HEK293 (cell line): ENCODE measurements at regions not wholly inside any gene's neighbourhood (a gene's known extent, or its start where the extent isn't known, plus 50 kb on each side); places are given as distances from the start of the nearest gene placed in this dataset.

Experiments used
- CTCF ChIA-PET: fragments of 350-600 bp; formaldehyde crosslinking; extraction: SDS; loops from one replicate; lab custom pipeline; 2021; ENCODE audit warnings: antibody characterized with exemption; lab: Yijun Ruan, JAX
- POLR2A ChIA-PET: fragments of 300-600 bp; formaldehyde crosslinking; extraction: SDS; loops from one replicate; lab custom pipeline; 2020; ENCODE audit warnings: antibody characterized with exemption, inconsistent platforms; lab: Yijun Ruan, JAX
- H3K27ac ChIP-seq: fragments of 200-500 bp; sonication (Bioruptor generic); 2 replicates; pipeline ENCODE4 v1.5.1; 2014; ENCODE audit warnings: low read depth, low read length, control low read depth, inconsistent platforms; ENCODE audit errors: extremely low read depth
- H3K36me3 ChIP-seq, 2 experiments: fragments of 200-500 bp in 1 of 2; sonication (Bioruptor generic) in 1 of 2; 1 replicate in 1 of 2; 2 replicates in 1 of 2; pipeline ENCODE4 v1.5.1; 2014 to 2017; ENCODE audit warnings: inconsistent platforms in 2 of 2, low read length in 2 of 2; ENCODE audit not compliant: control insufficient read depth in 2 of 2, insufficient read depth in 1 of 2
- H3K4me1 ChIP-seq: fragments of 200-500 bp; sonication (Bioruptor generic); 2 replicates; pipeline ENCODE4 v1.5.1; 2014; ENCODE audit warnings: mild to moderate bottlenecking, low read length, inconsistent platforms; ENCODE audit not compliant: control insufficient read depth, insufficient read depth
- H3K4me3 ChIP-seq: 2 replicates; pipeline ENCODE4 v1.5.1; 2011; ENCODE audit warnings: low read depth, mild to moderate bottlenecking, control low read depth, low read length, moderate library complexity
- H3K9me3 ChIP-seq: fragments of 200-500 bp; sonication (Bioruptor generic); 2 replicates; pipeline ENCODE4 v1.5.1; 2014; ENCODE audit warnings: low read depth, low read length, inconsistent platforms; ENCODE audit not compliant: control insufficient read depth, insufficient read depth
- FEZF1 ChIP-seq: fragments of 450-650 bp; formaldehyde crosslinking; IDR thresholded peaks from 2 replicates; pipeline ENCODE4 v1.5.1; 2016; ENCODE audit warnings: missing biosample characterization, missing genetic modification characterization
- GFI1B ChIP-seq: fragments of 450-650 bp; formaldehyde crosslinking; IDR thresholded peaks from 2 replicates; pipeline ENCODE4 v1.5.1; 2016; ENCODE audit warnings: missing biosample characterization, missing genetic modification characterization
- GLI2 ChIP-seq: fragments of 450-650 bp; formaldehyde crosslinking; IDR thresholded peaks from 2 replicates; pipeline ENCODE4; 2017; ENCODE audit warnings: missing biosample characterization, missing genetic modification characterization, low read depth, borderline replicate concordance
- GLIS1 ChIP-seq: fragments of 450-650 bp; formaldehyde crosslinking; IDR thresholded peaks from 2 replicates; pipeline ENCODE4 v1.5.1; 2016; ENCODE audit warnings: missing biosample characterization, missing genetic modification characterization
- HOXC10 ChIP-seq: sonication (generic); formaldehyde crosslinking; IDR thresholded peaks from 2 replicates; pipeline ENCODE4 v1.8.1; 2023; ENCODE audit warnings: mild to moderate bottlenecking, missing genetic modification reagents
- KLF10 ChIP-seq: fragments of 450-650 bp; IDR thresholded peaks from 2 replicates; pipeline ENCODE4 v1.5.1; 2018; ENCODE audit warnings: missing biosample characterization, mild to moderate bottlenecking, missing genetic modification characterization
- OSR2 ChIP-seq: fragments of 450-650 bp; formaldehyde crosslinking; IDR thresholded peaks from 2 replicates; pipeline ENCODE4 v1.5.1; 2016; ENCODE audit warnings: missing biosample characterization, missing genetic modification characterization
- PRDM6 ChIP-seq: fragments of 450-650 bp; formaldehyde crosslinking; IDR thresholded peaks from 2 replicates; pipeline ENCODE4 v1.5.1; 2017; ENCODE audit warnings: missing biosample characterization, missing genetic modification characterization
- RBAK ChIP-seq: fragments of 450-650 bp; formaldehyde crosslinking; IDR thresholded peaks from 2 replicates; pipeline ENCODE4 v1.5.1; 2016; ENCODE audit warnings: missing biosample characterization, missing genetic modification characterization
- SALL2 ChIP-seq: fragments of 450-650 bp; formaldehyde crosslinking; IDR thresholded peaks from 2 replicates; pipeline ENCODE4 v1.5.0; 2017; ENCODE audit warnings: missing biosample characterization, mild to moderate bottlenecking, missing genetic modification characterization, borderline replicate concordance
- WT1 ChIP-seq: fragments of 450-650 bp; formaldehyde crosslinking; IDR thresholded peaks from 2 replicates; pipeline ENCODE4 v1.5.1; 2016; ENCODE audit warnings: missing biosample characterization, missing genetic modification characterization
- YY1 ChIP-seq: fragments of 450-650 bp; formaldehyde crosslinking; IDR thresholded peaks from 2 replicates; pipeline ENCODE4 v1.5.1; 2018; ENCODE audit warnings: missing biosample characterization, missing genetic modification characterization
- ZBTB21 ChIP-seq: fragments of 450-650 bp; formaldehyde crosslinking; IDR thresholded peaks from 2 replicates; pipeline ENCODE4 v1.5.1; 2017; ENCODE audit warnings: missing biosample characterization, missing genetic modification characterization
- ZNF121 ChIP-seq: fragments of 450-650 bp; formaldehyde crosslinking; IDR thresholded peaks from 2 replicates; pipeline ENCODE4 v1.5.1; 2016; ENCODE audit warnings: missing biosample characterization, missing genetic modification characterization
- ZNF133 ChIP-seq: fragments of 450-650 bp; formaldehyde crosslinking; IDR thresholded peaks from 2 replicates; pipeline ENCODE4 v1.5.1; 2016; ENCODE audit warnings: missing biosample characterization, missing genetic modification characterization
- ZNF174 ChIP-seq: fragments of 450-650 bp; formaldehyde crosslinking; IDR thresholded peaks from 2 replicates; pipeline ENCODE4 v1.5.0; 2017; ENCODE audit warnings: missing biosample characterization, mild to moderate bottlenecking, missing genetic modification characterization
- ZNF18 ChIP-seq: fragments of 450-650 bp; formaldehyde crosslinking; IDR thresholded peaks from 2 replicates; pipeline ENCODE4 v1.5.1; 2016; ENCODE audit warnings: missing biosample characterization, missing genetic modification characterization
- ZNF184 ChIP-seq: fragments of 450-650 bp; IDR thresholded peaks from 2 replicates; pipeline ENCODE4 v1.5.1; 2018; ENCODE audit warnings: missing biosample characterization, mild to moderate bottlenecking, missing genetic modification characterization
- ZNF19 ChIP-seq: fragments of 450-650 bp; formaldehyde crosslinking; IDR thresholded peaks from 2 replicates; pipeline ENCODE4; 2016; ENCODE audit warnings: missing biosample characterization, missing genetic modification characterization, low read depth
- ZNF2 ChIP-seq: fragments of 450-650 bp; formaldehyde crosslinking; IDR thresholded peaks from 2 replicates; pipeline ENCODE4 v1.5.1; 2016; ENCODE audit warnings: missing biosample characterization, missing genetic modification characterization
- ZNF214 ChIP-seq: fragments of 450-650 bp; formaldehyde crosslinking; IDR thresholded peaks from 2 replicates; pipeline ENCODE4 v1.5.1; 2017; ENCODE audit warnings: missing biosample characterization, mild to moderate bottlenecking, missing genetic modification characterization, borderline replicate concordance
- ZNF311 ChIP-seq: fragments of 450-650 bp; formaldehyde crosslinking; IDR thresholded peaks from 2 replicates; pipeline ENCODE4 v1.5.1; 2017; ENCODE audit warnings: missing biosample characterization, missing genetic modification characterization, borderline replicate concordance
- ZNF354C ChIP-seq: fragments of 450-650 bp; formaldehyde crosslinking; IDR thresholded peaks from 2 replicates; pipeline ENCODE4 v1.5.1; 2016; ENCODE audit warnings: missing biosample characterization, missing genetic modification characterization, low read depth, borderline replicate concordance
- ZNF529 ChIP-seq: fragments of 450-650 bp; formaldehyde crosslinking; IDR thresholded peaks from 2 replicates; pipeline ENCODE4 v1.5.1; 2017; ENCODE audit warnings: missing genetic modification characterization, missing biosample characterization; ENCODE audit not compliant: insufficient replicate concordance
- ZNF580 ChIP-seq: fragments of 450-650 bp; formaldehyde crosslinking; IDR thresholded peaks from 2 replicates; pipeline ENCODE4 v1.5.1; 2016; ENCODE audit warnings: missing biosample characterization, missing genetic modification characterization
- ZNF664 ChIP-seq: fragments of 450-650 bp; formaldehyde crosslinking; IDR thresholded peaks from 2 replicates; pipeline ENCODE4 v1.5.1; 2016; ENCODE audit warnings: missing biosample characterization, missing genetic modification characterization
- ZNF677 ChIP-seq: fragments of 450-650 bp; IDR thresholded peaks from 2 replicates; pipeline ENCODE4 v1.5.0; 2018; ENCODE audit warnings: missing biosample characterization, mild to moderate bottlenecking, missing genetic modification characterization, moderate library complexity
- ZNF843 ChIP-seq: fragments of 450-650 bp; formaldehyde crosslinking; IDR thresholded peaks from 2 replicates; pipeline ENCODE4 v1.5.1; 2016; ENCODE audit warnings: missing biosample characterization, missing genetic modification characterization
- TF ChIP-seq, protein P1 (sequence below): fragments of 450-650 bp; IDR thresholded peaks from 2 replicates; pipeline ENCODE4 v1.5.1; 2018; ENCODE audit warnings: missing biosample characterization, mild to moderate bottlenecking, missing genetic modification characterization
- TF ChIP-seq, protein P2 (sequence below): fragments of 450-650 bp; formaldehyde crosslinking; IDR thresholded peaks from 2 replicates; pipeline ENCODE4 v1.5.1; 2017; ENCODE audit warnings: missing biosample characterization, mild to moderate bottlenecking, missing genetic modification characterization, moderate library complexity

DNA sequence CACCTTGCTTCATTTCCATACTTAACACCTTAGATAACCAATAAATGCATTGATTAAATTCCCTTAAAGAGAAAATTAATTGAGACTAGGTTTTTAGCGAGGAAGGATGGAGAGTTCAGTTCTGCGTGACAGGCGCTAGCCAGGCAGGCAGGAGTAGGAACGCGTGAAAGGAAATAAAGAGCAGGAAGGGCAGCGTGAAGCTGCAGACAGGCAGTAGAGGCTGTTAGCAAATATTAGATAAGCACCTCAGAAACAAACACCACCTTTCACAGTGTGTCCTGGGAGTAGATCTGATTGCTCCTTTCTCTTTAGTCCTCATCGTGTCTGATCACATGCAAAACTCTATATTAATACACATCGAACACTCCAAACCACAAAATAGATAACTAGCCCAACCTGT, 282.7 kb upstream of the ADGRL2 start:
- TF ChIP-seq ZBTB21 (tag by site-specific recombination) = no peak
- TF ChIP-seq RBAK (tag by site-specific recombination) = no peak
- TF ChIP-seq HOXC10 (CRISPR knock-in tag) = no peak
- TF ChIP-seq SALL2 (tag by site-specific recombination) = no peak
- TF ChIP-seq ZNF2 (tag by site-specific recombination) = no peak
- no peak for TF ChIP-seq ZNF354C (tag by site-specific recombination)
- TF ChIP-seq GLI2 (tag by site-specific recombination) = no peak
- no peak for TF ChIP-seq ZNF214 (tag by site-specific recombination)
- no peak for TF ChIP-seq KLF10 (tag by site-specific recombination)
- TF ChIP-seq ZNF677 (tag by site-specific recombination) = no peak
- no peak for TF ChIP-seq ZNF121 (tag by site-specific recombination)
- TF ChIP-seq ZNF311 (tag by site-specific recombination) = no peak
- TF ChIP-seq FEZF1 (tag by site-specific recombination) = no peak
- no peak for TF ChIP-seq ZNF664 (tag by site-specific recombination)
- no peaks in the 10 kb centered on the region for H3K9me3 ChIP-seq
- peaks cover 8% of the 10 kb centered on the region for H3K4me1 ChIP-seq
- H3K4me3 ChIP-seq = no peak overlapping the region
- no peak overlapping the region for H3K27ac ChIP-seq
- POLR2A ChIA-PET = interaction anchor here (0.6 kb wide), 1 partner anchor 305 kb away, joined by 3 read pairs; no protein-coding TSS in a partner anchor
- CTCF ChIA-PET = no interaction called here
- no peaks in the 10 kb centered on the region for H3K36me3 ChIP-seq

DNA sequence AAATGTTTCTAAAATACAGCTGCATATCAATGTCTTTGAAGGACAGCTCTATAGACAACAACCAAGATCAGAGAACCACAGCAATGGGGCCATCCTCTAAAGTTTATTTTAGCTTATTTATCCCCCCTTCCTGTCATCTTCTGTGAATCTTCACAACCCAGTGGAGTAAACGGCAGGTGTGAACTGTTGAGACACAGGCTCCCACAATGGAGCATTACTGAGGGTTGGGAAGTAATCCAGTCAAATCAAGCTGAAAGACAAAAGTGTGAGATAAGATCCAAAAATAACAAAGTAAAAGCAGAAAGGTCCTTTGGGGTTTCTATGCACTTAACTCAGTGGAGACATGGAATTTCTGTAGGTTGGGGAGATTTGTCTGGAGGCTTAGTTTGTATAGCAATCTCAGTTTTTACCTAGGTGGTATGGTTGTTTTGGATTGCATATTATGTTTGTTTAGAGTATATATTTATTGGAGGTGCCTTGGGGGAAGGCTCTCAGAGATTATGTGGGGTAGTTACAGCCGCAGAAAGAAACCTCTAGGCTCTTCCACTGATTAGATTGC, 286.9 kb upstream of the ADGRL2 start:
- POLR2A ChIA-PET = no interaction called here
- Histone ChIP-seq H3K4me1 (peaks cover 16% of the 10 kb centered on the region), H3K36me3 (no peaks in the 10 kb centered on the region), H3K4me3 (no peak overlapping the region), H3K27ac (no peak overlapping the region; the same call in 1 of the 2 replicates), H3K9me3 (no peaks in the 10 kb centered on the region)
- CTCF ChIA-PET = interaction anchor here (0.5 to 0.6 kb wide), 2 partner anchors 42 to 842 kb away, joined by 3 to 8 read pairs; no protein-coding TSS in a partner anchor
- TF ChIP-seq ZNF184 (tag by site-specific recombination) (no peak), WT1 (peak; percentile 66), ZNF843 (0 out of 2 replicates have a peak, but pooled peaks have one; percentile 46), ZNF174 (tag by site-specific recombination) (no peak), YY1 (no peak), ZNF580 (tag by site-specific recombination) (peak; percentile 78), ZNF529 (tag by site-specific recombination) (no peak), ZNF19 (tag by site-specific recombination) (no peak), OSR2 (peak; percentile 59), FEZF1 (tag by site-specific recombination) (0 out of 2 replicates have a peak, but pooled peaks have one; percentile 24), GLIS1 (tag by site-specific recombination) (peak; percentile 70), ZNF18 (peak; percentile 99), PRDM6 (tag by site-specific recombination) (peak; percentile 57; the same call in 1 of the 2 replicates), ZNF133 (no peak), GFI1B (tag by site-specific recombination) (peak; percentile 27; the same call in 1 of the 2 replicates)
- TF ChIP-seq, protein P1, sequence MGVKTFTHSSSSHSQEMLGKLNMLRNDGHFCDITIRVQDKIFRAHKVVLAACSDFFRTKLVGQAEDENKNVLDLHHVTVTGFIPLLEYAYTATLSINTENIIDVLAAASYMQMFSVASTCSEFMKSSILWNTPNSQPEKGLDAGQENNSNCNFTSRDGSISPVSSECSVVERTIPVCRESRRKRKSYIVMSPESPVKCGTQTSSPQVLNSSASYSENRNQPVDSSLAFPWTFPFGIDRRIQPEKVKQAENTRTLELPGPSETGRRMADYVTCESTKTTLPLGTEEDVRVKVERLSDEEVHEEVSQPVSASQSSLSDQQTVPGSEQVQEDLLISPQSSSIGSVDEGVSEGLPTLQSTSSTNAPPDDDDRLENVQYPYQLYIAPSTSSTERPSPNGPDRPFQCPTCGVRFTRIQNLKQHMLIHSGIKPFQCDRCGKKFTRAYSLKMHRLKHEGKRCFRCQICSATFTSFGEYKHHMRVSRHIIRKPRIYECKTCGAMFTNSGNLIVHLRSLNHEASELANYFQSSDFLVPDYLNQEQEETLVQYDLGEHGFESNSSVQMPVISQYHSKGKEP = peak; percentile 34; the same call in 1 of the 2 replicates
- TF ChIP-seq, protein P2, sequence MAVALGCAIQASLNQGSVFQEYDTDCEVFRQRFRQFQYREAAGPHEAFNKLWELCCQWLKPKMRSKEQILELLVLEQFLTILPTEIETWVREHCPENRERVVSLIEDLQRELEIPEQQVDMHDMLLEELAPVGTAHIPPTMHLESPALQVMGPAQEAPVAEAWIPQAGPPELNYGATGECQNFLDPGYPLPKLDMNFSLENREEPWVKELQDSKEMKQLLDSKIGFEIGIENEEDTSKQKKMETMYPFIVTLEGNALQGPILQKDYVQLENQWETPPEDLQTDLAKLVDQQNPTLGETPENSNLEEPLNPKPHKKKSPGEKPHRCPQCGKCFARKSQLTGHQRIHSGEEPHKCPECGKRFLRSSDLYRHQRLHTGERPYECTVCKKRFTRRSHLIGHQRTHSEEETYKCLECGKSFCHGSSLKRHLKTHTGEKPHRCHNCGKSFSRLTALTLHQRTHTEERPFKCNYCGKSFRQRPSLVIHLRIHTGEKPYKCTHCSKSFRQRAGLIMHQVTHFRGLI (tag by site-specific recombination) = no peak
